CD4-positive, alpha-beta memory T cell (primary cell): ENCODE measurements at regions not wholly inside any gene's neighbourhood (a gene's known extent, or its start where the extent isn't known, plus 50 kb on each side); places are given as distances from the start of the nearest gene placed in this dataset.
A peak's percentile ranks its signal among the peaks of the same experiment; 100 is the strongest.

Experiments used
- CTCF ChIA-PET: fragments of 350-600 bp; sonication (Branson Sonifier 250); formaldehyde crosslinking; loops from one replicate; lab custom pipeline; 2021; ENCODE audit warnings: inconsistent platforms; ENCODE audit not compliant: partially characterized antibody; lab: Charles Lee
- POLR2A ChIA-PET: fragments of 350-600 bp; sonication (Branson Sonifier 250); formaldehyde crosslinking; loops from one replicate; lab custom pipeline; 2021; ENCODE audit not compliant: partially characterized antibody; lab: Charles Lee
- DNase-seq, 5 donors: peaks; one replicate each; pipeline versions ENCODE4 v3.0.0 to v3.0.0-alpha.2; 2020 to 2022; ENCODE audit warnings: mixed read lengths in 1 of 5
- H3K27ac ChIP-seq: one replicate; pipeline ENCODE4 v1.7.0; 2013; ENCODE audit warnings: low read depth, low read length
- H3K27me3 ChIP-seq: 2 replicates; pipeline ENCODE4 v1.7.0; 2013; ENCODE audit warnings: mild to moderate bottlenecking, low read length, moderate library complexity; ENCODE audit not compliant: insufficient read depth
- H3K36me3 ChIP-seq: 2 replicates; pipeline ENCODE4 v1.7.0; 2013; ENCODE audit warnings: mild to moderate bottlenecking, low read length, moderate library complexity; ENCODE audit not compliant: insufficient read depth
- H3K4me1 ChIP-seq: 2 replicates; pipeline ENCODE4 v1.7.0; 2013; ENCODE audit warnings: mild to moderate bottlenecking, low read length, moderate library complexity; ENCODE audit not compliant: insufficient read depth
- H3K4me3 ChIP-seq, 2 donors: one replicate each; pipeline ENCODE4 v1.7.0; 2013; ENCODE audit warnings: low read length in 2 of 2, mild to moderate bottlenecking in 1 of 2
- H3K9me3 ChIP-seq, 2 donors: one replicate each; pipeline ENCODE4 v1.7.0; 2013; ENCODE audit warnings: low read length in 2 of 2, control low read depth in 1 of 2; ENCODE audit not compliant: control insufficient read depth in 1 of 2
- H3K27ac Mint-ChIP-seq, 7 donors: one replicate each; pipeline ENCODE4 v1.8.0; 2020 to 2021; ENCODE audit warnings: mixed read lengths in 7 of 7, mild to moderate bottlenecking in 6 of 7, inconsistent platforms in 3 of 7, moderate library complexity in 3 of 7
- H3K27me3 Mint-ChIP-seq, 2 donors: one replicate each; pipeline ENCODE4 v1.8.0; 2020 to 2021; ENCODE audit warnings: mixed read lengths in 2 of 2
- H3K36me3 Mint-ChIP-seq, 2 donors: one replicate each; pipeline ENCODE4 v1.8.0; 2020 to 2021; ENCODE audit warnings: mixed read lengths in 2 of 2, inconsistent platforms in 1 of 2, mild to moderate bottlenecking in 1 of 2
- H3K4me1 Mint-ChIP-seq, 4 donors: one replicate each; pipeline ENCODE4 v1.8.0; 2020 to 2021; ENCODE audit warnings: mixed read lengths in 4 of 4, mild to moderate bottlenecking in 1 of 4
- H3K4me3 Mint-ChIP-seq, 8 donors: one replicate each; pipeline ENCODE4 v1.8.0; 2020 to 2021; ENCODE audit warnings: mixed read lengths in 8 of 8, mild to moderate bottlenecking in 7 of 8, moderate library complexity in 6 of 8, inconsistent platforms in 3 of 8
- H3K9me3 Mint-ChIP-seq, 8 donors: one replicate each; pipeline ENCODE4 v1.8.0; 2020 to 2021; ENCODE audit warnings: mixed read lengths in 8 of 8, mild to moderate bottlenecking in 5 of 8, inconsistent platforms in 3 of 8, moderate library complexity in 1 of 8
- intact Hi-C: fragments of 100-400 bp; cut with micrococcal nuclease; formaldehyde crosslinking; loops from one replicate; pipeline ENCODE4 v1.15.1; 2023

GRCh38 chr2:190822043-190822442 is 58.6 kb upstream of the GLS start:
- H3K36me3 ChIP-seq: no peaks in the 10 kb centered on the region
- POLR2A ChIA-PET: no interaction called here
- peaks cover 0 to 1% of the 10 kb centered on the region in 2 donors for H3K27me3 Mint-ChIP-seq
- H3K4me3 Mint-ChIP-seq: no peak overlapping the region
- no peak overlapping the region for H3K4me3 ChIP-seq
- no peak overlapping the region for H3K27ac Mint-ChIP-seq
- DNase-seq: no peak
- H3K9me3 ChIP-seq: no peaks in the 10 kb centered on the region
- no peaks in the 10 kb centered on the region for H3K4me1 ChIP-seq
- peaks cover 0 to 5% (median 0%) of the 10 kb centered on the region in 8 donors for H3K9me3 Mint-ChIP-seq
- no peaks in the 10 kb centered on the region for H3K4me1 Mint-ChIP-seq
- H3K27me3 ChIP-seq: no peaks in the 10 kb centered on the region
- peaks cover 0 to 4% of the 10 kb centered on the region in 2 donors for H3K36me3 Mint-ChIP-seq
- intact Hi-C loops: no loop called here
- CTCF ChIA-PET: no interaction called here
- no peak overlapping the region for H3K27ac ChIP-seq

GRCh38 chr2:190827720-190828119 is 52.9 kb upstream of the GLS start:
- no peaks in the 10 kb centered on the region for H3K36me3 ChIP-seq
- intact Hi-C loops: no loop called here
- no peak overlapping the region for H3K4me3 ChIP-seq
- no peak overlapping the region for H3K27ac ChIP-seq
- H3K27me3 ChIP-seq: no peaks in the 10 kb centered on the region
- DNase-seq: no peak
- Mint-ChIP-seq H3K4me1 (no peaks in the 10 kb centered on the region), H3K27me3 (peaks cover 0 to 2% of the 10 kb centered on the region in 2 donors), H3K4me3 (no peak overlapping the region), H3K36me3 (peaks cover 0 to 8% of the 10 kb centered on the region in 2 donors), H3K9me3 (no peaks in the 10 kb centered on the region), H3K27ac (no peak overlapping the region)
- ChIA-PET CTCF (no interaction called here), POLR2A (no interaction called here)
- H3K4me1 ChIP-seq: no peaks in the 10 kb centered on the region
- no peaks in the 10 kb centered on the region for H3K9me3 ChIP-seq

- Histone ChIP-seq H3K36me3 (no peaks in the 10 kb centered on the region), H3K4me3 (no peak overlapping the region), H3K27ac (no peak overlapping the region), H3K9me3 (no peaks in the 10 kb centered on the region), H3K4me1 (no peaks in the 10 kb centered on the region), H3K27me3 (no peaks in the 10 kb centered on the region)
- ChIA-PET CTCF (interaction anchor here (1.5 kb wide), 1 partner anchor 10 kb away, joined by 4 read pairs; no protein-coding TSS in a partner anchor), POLR2A (no interaction called here)
- H3K4me3 Mint-ChIP-seq: peak overlapping the region in 1 of 8 donors; percentile 27
- DNase-seq: no peak
- H3K27ac Mint-ChIP-seq: no peak overlapping the region
- peaks cover 0 to 8% of the 10 kb centered on the region in 2 donors for H3K36me3 Mint-ChIP-seq
- no peaks in the 10 kb centered on the region for H3K9me3 Mint-ChIP-seq
- intact Hi-C loops: no loop called here
- peaks cover 0 to 2% of the 10 kb centered on the region in 2 donors for H3K27me3 Mint-ChIP-seq
- no peaks in the 10 kb centered on the region for H3K4me1 Mint-ChIP-seq
These were observed 51.0 kb upstream of the GLS start for GRCh38 chr2:190829642-190830041.
